ENCODE measurements at regions not wholly inside any gene's neighbourhood (a gene's known extent, or its start where the extent isn't known, plus 50 kb on each side); places are given as distances from the start of the nearest gene placed in this dataset.

GRCh38 chr7:145219461-145219860, 383.6 kb upstream of the TPK1 start:
- no peak for TF ChIP-seq CTCF (optimal IDR thresholded peaks at IDR 0.05 in 1 of 3, IDR thresholded peaks at IDR 0.05 in 1 of 3, conservative IDR thresholded peaks at IDR 0.05 in 1 of 3; ENCODE audit: extremely low read depth in 1 of 3, insufficient read depth in 2 of 3, low read length in 3 of 3)
- TF ChIP-seq EZH2 (IDR thresholded peaks at IDR 0.05; ENCODE audit: low read length), result no peak

Measured in keratinocyte (primary cell).